ENCODE measurements at regions not wholly inside any gene's neighbourhood (a gene's known extent, or its start where the extent isn't known, plus 50 kb on each side); places are given as distances from the start of the nearest gene placed in this dataset.

DNA sequence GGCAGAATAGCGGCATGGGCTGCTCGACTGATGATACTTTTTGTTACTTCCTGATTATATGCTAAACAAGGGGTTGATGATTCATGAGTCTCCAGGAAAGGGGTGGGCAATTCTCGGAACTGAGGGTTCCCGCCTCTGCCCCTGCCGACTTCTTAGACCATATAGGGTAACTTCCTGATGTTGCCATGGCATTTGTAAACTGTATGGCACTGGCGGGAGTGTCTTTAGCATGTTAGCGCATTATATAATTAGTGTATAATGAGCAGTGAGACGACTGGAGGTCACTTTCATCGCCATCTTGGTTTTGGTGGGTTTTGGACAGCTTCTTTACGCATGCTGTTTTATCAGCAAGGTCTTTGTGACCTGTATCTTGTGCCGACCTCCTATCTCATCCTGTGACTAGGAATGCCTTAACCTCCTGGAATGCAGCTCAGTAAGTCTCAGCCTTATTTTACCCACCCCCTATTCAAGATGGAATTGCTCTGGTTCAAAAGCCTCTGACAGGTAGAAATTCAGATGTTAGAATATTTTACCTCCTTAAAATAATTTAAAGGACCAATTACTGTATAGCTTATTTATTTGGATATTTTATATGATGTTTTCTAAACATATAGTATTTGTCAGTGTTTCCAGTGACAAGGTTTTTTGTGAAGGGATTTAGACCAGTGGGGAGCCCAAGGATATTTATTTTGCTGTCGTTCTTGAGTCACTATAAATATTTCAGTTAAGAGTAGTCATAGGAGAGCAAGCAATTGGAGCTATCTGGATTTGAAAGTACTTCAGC is 90.1 kb upstream of the PIK3CG start:
- no peak overlapping the region for H2AFZ ChIP-seq
- DNase-seq (ENCODE audit: low spot score), result no peak
- H3K9me2 ChIP-seq (replicated peaks; ENCODE audit: insufficient read depth), result no peaks in the 10 kb centered on the region
- TF ChIP-seq EZH2 (IDR thresholded peaks at IDR 0.05; ENCODE audit: borderline replicate concordance), result no peak
- TF ChIP-seq CTCF (IDR thresholded peaks at IDR 0.05; ENCODE audit: poor library complexity), result no peak
- no peak for TF ChIP-seq EZH2phosphoT487 (IDR thresholded peaks at IDR 0.05; ENCODE audit: low read depth, severe bottlenecking, unreplicated experiment)
- peaks cover 3% of the 10 kb centered on the region for H3K4me1 ChIP-seq (ENCODE audit: insufficient read depth)
- no peaks in the 10 kb centered on the region for H3K27me3 ChIP-seq
- peak overlapping the region; percentile 3 for H3K27ac ChIP-seq
- no peaks in the 10 kb centered on the region for H3K36me3 ChIP-seq (replicated peaks; ENCODE audit: insufficient read depth, low read depth)
- 76% methylated on average over 12 of the region's 12 CpGs for WGBS (ENCODE audit: low lambda C conversion rate, missing lambda C conversion rate)
- no peak overlapping the region for H3K4me2 ChIP-seq
- H3K4me3 ChIP-seq, result no peak overlapping the region
- no peaks in the 10 kb centered on the region for H4K20me1 ChIP-seq (ENCODE audit: insufficient read depth, poor library complexity, severe bottlenecking)
- H3K79me2 ChIP-seq, result no peaks in the 10 kb centered on the region
- no peaks in the 10 kb centered on the region for H3K9me3 ChIP-seq (ENCODE audit: low read depth)

GRCh38 chr7:106775552-106775936 is 89.5 kb upstream of the PIK3CG start:
- H4K20me1 ChIP-seq (ENCODE audit: insufficient read depth, poor library complexity, severe bottlenecking), result no peaks in the 10 kb centered on the region
- no peaks in the 10 kb centered on the region for H3K9me2 ChIP-seq (replicated peaks; ENCODE audit: insufficient read depth)
- H3K36me3 ChIP-seq (replicated peaks; ENCODE audit: insufficient read depth, low read depth), result no peaks in the 10 kb centered on the region
- H3K79me2 ChIP-seq, result no peaks in the 10 kb centered on the region
- no peak overlapping the region for H3K4me2 ChIP-seq
- no peaks in the 10 kb centered on the region for H3K27me3 ChIP-seq
- H3K4me3 ChIP-seq, result no peak overlapping the region
- WGBS (ENCODE audit: low lambda C conversion rate, missing lambda C conversion rate), result 71% methylated on average over 4 of the region's 4 CpGs
- no peak for TF ChIP-seq EZH2 (IDR thresholded peaks at IDR 0.05; ENCODE audit: borderline replicate concordance)
- no peak for TF ChIP-seq EZH2phosphoT487 (IDR thresholded peaks at IDR 0.05; ENCODE audit: low read depth, severe bottlenecking, unreplicated experiment)
- TF ChIP-seq CTCF (IDR thresholded peaks at IDR 0.05; ENCODE audit: poor library complexity), result no peak
- no peaks in the 10 kb centered on the region for H3K9me3 ChIP-seq (ENCODE audit: low read depth)
- H3K27ac ChIP-seq, result peak overlapping the region; percentile 3
- peaks cover 3% of the 10 kb centered on the region for H3K4me1 ChIP-seq (ENCODE audit: insufficient read depth)
- no peak for DNase-seq (ENCODE audit: low spot score)
- no peak overlapping the region for H2AFZ ChIP-seq

DNA sequence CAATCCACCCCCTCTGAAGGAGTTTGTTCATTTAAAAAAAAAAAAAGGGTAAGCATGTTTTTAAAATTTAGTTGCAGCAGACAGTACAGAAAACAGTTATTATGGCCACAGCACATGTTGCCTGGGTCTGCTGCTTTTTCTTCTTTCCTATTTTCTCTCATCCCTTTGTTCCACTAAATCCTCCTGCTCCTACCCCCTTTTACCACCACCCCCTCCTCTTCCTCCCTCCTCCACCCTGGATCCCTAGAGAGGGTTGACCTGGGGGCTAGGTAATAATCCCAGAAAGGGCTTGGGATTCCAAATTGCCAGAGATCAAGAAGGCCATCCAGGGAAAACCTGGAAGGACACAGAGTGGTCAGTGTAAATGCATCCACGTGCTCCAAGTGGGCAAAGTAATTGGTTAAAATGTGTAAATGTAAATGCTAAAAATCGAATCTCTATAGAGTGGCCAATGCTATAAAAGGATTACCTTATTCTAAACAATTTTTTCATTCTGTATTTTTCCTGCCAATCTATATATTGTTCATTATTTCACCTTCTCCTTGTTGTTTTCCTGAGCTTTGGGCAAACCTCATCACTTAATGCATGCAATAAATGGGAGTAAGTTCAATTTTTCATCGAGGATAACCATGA is 89.0 kb upstream of the PIK3CG start:
- no peak overlapping the region for H2AFZ ChIP-seq
- no peaks in the 10 kb centered on the region for H3K9me2 ChIP-seq (replicated peaks; ENCODE audit: insufficient read depth)
- no peaks in the 10 kb centered on the region for H3K27me3 ChIP-seq
- TF ChIP-seq EZH2phosphoT487 (IDR thresholded peaks at IDR 0.05; ENCODE audit: low read depth, severe bottlenecking, unreplicated experiment) (no peak), CTCF (IDR thresholded peaks at IDR 0.05; ENCODE audit: poor library complexity) (no peak), EZH2 (IDR thresholded peaks at IDR 0.05; ENCODE audit: borderline replicate concordance) (no peak)
- no peaks in the 10 kb centered on the region for H3K36me3 ChIP-seq (replicated peaks; ENCODE audit: insufficient read depth, low read depth)
- H3K79me2 ChIP-seq, result no peaks in the 10 kb centered on the region
- no peak for DNase-seq (ENCODE audit: low spot score)
- 86% methylated on average over 3 of the region's 3 CpGs for WGBS (ENCODE audit: low lambda C conversion rate, missing lambda C conversion rate)
- no peaks in the 10 kb centered on the region for H3K9me3 ChIP-seq (ENCODE audit: low read depth)
- H3K4me2 ChIP-seq, result no peak overlapping the region
- peak overlapping the region; percentile 3 for H3K27ac ChIP-seq
- H3K4me1 ChIP-seq (ENCODE audit: insufficient read depth), result peaks cover 3% of the 10 kb centered on the region
- no peak overlapping the region for H3K4me3 ChIP-seq
- H4K20me1 ChIP-seq (ENCODE audit: insufficient read depth, poor library complexity, severe bottlenecking), result no peaks in the 10 kb centered on the region
